A549 (cell line): ENCODE measurements at regions not wholly inside any gene's neighbourhood (a gene's known extent, or its start where the extent isn't known, plus 50 kb on each side); places are given as distances from the start of the nearest gene placed in this dataset.

ENCODE experiments used
- ATAC-seq, 2 experiments: fragments of 200-7000 bp in 1 of 2; fragments of >200 bp in 1 of 2; cut with Nextera tagmentation in 1 of 2; cut with Tn5 transposase in 1 of 2; 3 replicates each; pipeline versions ENCODE4 v1.8.0 to v1.9.1; 2018 to 2020; ENCODE audit warnings: mild to moderate bottlenecking in 1 of 2, moderate library complexity in 1 of 2
- CTCF ChIA-PET: fragments of 300-600 bp; sonication (Branson Sonifier 250); formaldehyde crosslinking; extraction: SDS; loops from one replicate; lab custom pipeline; 2021; ENCODE audit warnings: antibody characterized with exemption, inconsistent platforms; lab: Yijun Ruan, JAX
- POLR2A ChIA-PET: fragments of 350-600 bp; formaldehyde crosslinking; extraction: SDS; loops from one replicate; lab custom pipeline; 2021; ENCODE audit warnings: antibody characterized with exemption, inconsistent platforms; lab: Yijun Ruan, JAX
- DNase-seq, 2 experiments: peaks; one replicate each; pipeline versions ENCODE4 v3.0.0 to v3.0.0-alpha.2; 2011 to 2016; ENCODE audit warnings: low read depth in 1 of 2, low spot score in 1 of 2
- FAIRE-seq: peaks from 2 replicates; lab custom pipeline; 2011; peaks lifted over from hg19 to GRCh38; lab: Jason Lieb, UNC
- H3K27ac ChIP-seq, 2 experiments: fragments of >200 bp; sonication (Bioruptor Twin); formaldehyde crosslinking; 3 replicates each; pipeline ENCODE4 v1.5.1; 2016 to 2017
- H3K4me1 ChIP-seq: fragments of >200 bp; sonication (Bioruptor Twin); formaldehyde crosslinking; 3 replicates; pipeline ENCODE4 v1.6.1; 2016
- H3K4me2 ChIP-seq: fragments of >200 bp; sonication (Bioruptor Twin); formaldehyde crosslinking; 3 replicates; pipeline ENCODE4 v1.6.1; 2016
- H3K4me3 ChIP-seq: fragments of >200 bp; sonication (Bioruptor Twin); formaldehyde crosslinking; 3 replicates; pipeline ENCODE4 v1.5.1; 2016
- H3K9me3 ChIP-seq: fragments of >200 bp; sonication (Bioruptor Twin); formaldehyde crosslinking; 3 replicates; pipeline ENCODE4 v1.6.1; 2016
- BCL3 ChIP-seq: fragments of >200 bp; sonication (Bioruptor Twin); formaldehyde crosslinking; IDR thresholded peaks from 3 replicates; pipeline ENCODE4 v1.6.1; 2016
- CBX8 ChIP-seq: fragments of 200-600 bp; sonication (generic); IDR thresholded peaks from 2 replicates; pipeline ENCODE4 v1.6.1; 2016
- CEBPB ChIP-seq, 2 experiments: fragments of >200 bp in 1 of 2; sonication (Bioruptor Twin) in 1 of 2; formaldehyde crosslinking in 1 of 2; IDR thresholded peaks; 2 replicates each; pipeline ENCODE4 v1.6.1; 2012 to 2016
- CHD2 ChIP-seq: fragments of 150-350 bp; IDR thresholded peaks from 2 replicates; pipeline ENCODE4 v1.6.1; 2014; ENCODE audit warnings: low read length; ENCODE audit not compliant: partially characterized antibody
- E2F6 ChIP-seq: IDR thresholded peaks from 2 replicates; pipeline ENCODE4 v1.6.1; 2012; ENCODE audit warnings: low read depth, borderline replicate concordance
- EHMT2 ChIP-seq: fragments of 200-600 bp; sonication (generic); IDR thresholded peaks from 2 replicates; pipeline ENCODE4 v1.6.1; 2016; ENCODE audit warnings: antibody characterized with exemption, low read depth, mild to moderate bottlenecking, moderate library complexity
- ELK1 ChIP-seq: fragments of 150-350 bp; IDR thresholded peaks from 2 replicates; pipeline ENCODE4 v1.6.1; 2014; ENCODE audit warnings: low read depth, mild to moderate bottlenecking, low read length
- ESRRA ChIP-seq: fragments of 150-350 bp; IDR thresholded peaks from 2 replicates; pipeline ENCODE4 v1.6.1; 2014; ENCODE audit warnings: mild to moderate bottlenecking, low read length, borderline replicate concordance
- FOSB ChIP-seq: fragments of 250-450 bp; sonication (Bioruptor Pico); IDR thresholded peaks from 2 replicates; pipeline ENCODE4 v1.5.0; 2020; ENCODE audit warnings: mild to moderate bottlenecking, moderate library complexity
- GATA3 ChIP-seq: IDR thresholded peaks from 2 replicates; pipeline ENCODE4 v1.6.1; 2012; ENCODE audit warnings: borderline replicate concordance
- HDAC2 ChIP-seq: fragments of 200-600 bp; sonication (generic); IDR thresholded peaks from 2 replicates; pipeline ENCODE4 v1.6.1; 2016
- HEYL ChIP-seq: fragments of 250-450 bp; sonication (Bioruptor Pico); IDR thresholded peaks from 2 replicates; pipeline ENCODE4 v1.8.0; 2021; ENCODE audit warnings: mild to moderate bottlenecking, moderate library complexity
- HMGXB4 ChIP-seq: fragments of 250-450 bp; sonication (Bioruptor Pico); IDR thresholded peaks from 2 replicates; pipeline ENCODE4 v1.5.0; 2021; ENCODE audit warnings: mild to moderate bottlenecking, moderate library complexity, borderline replicate concordance
- HOXB13 ChIP-seq: fragments of 250-450 bp; sonication (Bioruptor Pico); IDR thresholded peaks from 2 replicates; pipeline ENCODE4 v1.5.0; 2020; ENCODE audit warnings: low read depth, mild to moderate bottlenecking, moderate library complexity
- MAFK ChIP-seq: fragments of 450-650 bp; IDR thresholded peaks from 2 replicates; pipeline ENCODE4 v1.6.1; 2014; ENCODE audit not compliant: partially characterized antibody
- MAZ ChIP-seq: fragments of 150-350 bp; IDR thresholded peaks from 2 replicates; pipeline ENCODE4 v1.6.1; 2014; ENCODE audit warnings: antibody characterized with exemption, low read depth, low read length, borderline replicate concordance
- NPAS2 ChIP-seq: fragments of 250-450 bp; sonication (Bioruptor Pico); IDR thresholded peaks from 2 replicates; pipeline ENCODE4 v1.8.0; 2022; ENCODE audit warnings: mild to moderate bottlenecking, moderate library complexity, borderline replicate concordance
- NR3C1 ChIP-seq: fragments of >200 bp; sonication (Bioruptor Twin); formaldehyde crosslinking; IDR thresholded peaks from 3 replicates; pipeline ENCODE4 v1.6.1; 2017
- RCOR1 ChIP-seq: fragments of 150-350 bp; IDR thresholded peaks from 2 replicates; pipeline ENCODE4 v1.6.1; 2014; ENCODE audit warnings: antibody characterized with exemption, low read length, low read depth
- REST ChIP-seq: fragments of 200-600 bp; sonication (generic); IDR thresholded peaks from 2 replicates; pipeline ENCODE4 v1.6.1; 2016; ENCODE audit warnings: antibody characterized with exemption, mild to moderate bottlenecking, moderate library complexity
- TFCP2L1 ChIP-seq: fragments of 250-450 bp; sonication (Bioruptor Pico); IDR thresholded peaks from 2 replicates; pipeline ENCODE4 v1.5.0; 2021; ENCODE audit warnings: mild to moderate bottlenecking
- WGBS: methylation state at CpG from one replicate; pipeline ENCODE4 v1.1.6; 2017; ENCODE audit errors: missing lambda C conversion rate; 5-methylcytosine and 5-hydroxymethylcytosine counted together

- Histone ChIP-seq H3K9me3 (no peaks in the 10 kb centered on the region), H3K4me2 (no peak overlapping the region), H3K4me1 (no peaks in the 10 kb centered on the region), H3K4me3 (no peak overlapping the region), H3K27ac (no peak overlapping the region)
- WGBS: 0% methylated on average over 2 of the region's 2 CpGs
- ATAC-seq (no peak), FAIRE-seq (no peak), DNase-seq (no peak)
- TF ChIP-seq EHMT2 (no peak), MAZ (no peak), GATA3 (no peak), E2F6 (no peak), REST (no peak), TFCP2L1 (CRISPR knock-in tag) (no peak), HMGXB4 (CRISPR knock-in tag) (no peak), ELK1 (no peak), NR3C1 (no peak), CBX8 (no peak), NPAS2 (CRISPR knock-in tag) (no peak), CEBPB (IDR thresholded peaks at IDR 0.05) (no peak), HEYL (CRISPR knock-in tag) (no peak), CHD2 (no peak), ESRRA (no peak)
- ChIA-PET CTCF (no interaction called here), POLR2A (no interaction called here)
Observed at GRCh38 chr5:160960592-160960991, 108.6 kb upstream of the ATP10B start.

GRCh38 chr5:160959804-160960203 lies 107.8 kb upstream of the ATP10B start:
- H3K27ac ChIP-seq: no peak overlapping the region
- no peaks in the 10 kb centered on the region for H3K4me1 ChIP-seq
- H3K4me2 ChIP-seq: no peak overlapping the region
- H3K9me3 ChIP-seq: no peaks in the 10 kb centered on the region
- 0% methylated on average over 2 of the region's 2 CpGs for WGBS
- DNase-seq: no peak
- H3K4me3 ChIP-seq: no peak overlapping the region
- TF ChIP-seq HOXB13 (CRISPR knock-in tag): no peak
- TF ChIP-seq RCOR1: no peak
- no peak for TF ChIP-seq NR3C1
- no peak for TF ChIP-seq NPAS2 (CRISPR knock-in tag)
- TF ChIP-seq HDAC2: no peak
- TF ChIP-seq FOSB (CRISPR knock-in tag): no peak
- no peak for TF ChIP-seq CHD2
- TF ChIP-seq GATA3: no peak
- TF ChIP-seq BCL3: no peak
- TF ChIP-seq MAFK: no peak
- ATAC-seq: no peak
- CTCF ChIA-PET: no interaction called here
- no peak for FAIRE-seq
- POLR2A ChIA-PET: no interaction called here
